Liver (tissue), 8 donors: ENCODE measurements at regions not wholly inside any gene's neighbourhood (a gene's known extent, or its start where the extent isn't known, plus 50 kb on each side); places are given as distances from the start of the nearest gene placed in this dataset.

Source experiments
- DNase-seq: peaks from one replicate; pipeline ENCODE4 v3.0.0-alpha.2; 2017; ENCODE audit warnings: low spot score
- H3K27ac ChIP-seq, 2 donors: one replicate each; pipeline ENCODE4 v1.7.0; 2013; ENCODE audit warnings: inconsistent platforms in 2 of 2, low read length in 2 of 2, control low read depth in 1 of 2, low read depth in 1 of 2, mild to moderate bottlenecking in 1 of 2
- H3K27me3 ChIP-seq, 4 donors: one replicate each; pipeline versions ENCODE4 v1.6.1 to v1.7.0; 2013; ENCODE audit warnings: low read length in 3 of 4, inconsistent platforms in 1 of 4, mild to moderate bottlenecking in 1 of 4, moderate library complexity in 1 of 4; ENCODE audit not compliant: control insufficient read depth in 4 of 4, insufficient read depth in 4 of 4
- H3K36me3 ChIP-seq, 4 donors: one replicate each; pipeline versions ENCODE4 v1.6.1 to v1.7.0; 2013; ENCODE audit warnings: low read length in 3 of 4, mild to moderate bottlenecking in 3 of 4, low read depth in 1 of 4, moderate library complexity in 1 of 4; ENCODE audit not compliant: control insufficient read depth in 4 of 4, insufficient read depth in 3 of 4
- H3K4me1 ChIP-seq, 4 donors: one replicate each; pipeline versions ENCODE4 v1.6.1 to v1.7.0; 2013; ENCODE audit warnings: low read length in 3 of 4, mild to moderate bottlenecking in 3 of 4, moderate library complexity in 1 of 4; ENCODE audit not compliant: control insufficient read depth in 4 of 4, insufficient read depth in 4 of 4
- H3K4me3 ChIP-seq, 3 donors: one replicate each; pipeline versions ENCODE4 v1.6.1 to v1.7.0; 2013; ENCODE audit warnings: low read length in 3 of 3, control low read depth in 1 of 3, low read depth in 1 of 3, mild to moderate bottlenecking in 1 of 3
- H3K9ac ChIP-seq, 2 donors: one replicate each; pipeline ENCODE4 v1.7.0; 2013; ENCODE audit warnings: low read length in 2 of 2, mild to moderate bottlenecking in 2 of 2, moderate library complexity in 2 of 2, control low read depth in 1 of 2, low read depth in 1 of 2
- H3K9me3 ChIP-seq, 4 donors: one replicate each; pipeline versions ENCODE4 v1.6.1 to v1.7.0; 2013; ENCODE audit warnings: low read length in 3 of 4; ENCODE audit not compliant: control insufficient read depth in 4 of 4
- ATF3 ChIP-seq: IDR thresholded peaks from 2 replicates; pipeline ENCODE4 v1.6.1; 2016; ENCODE audit warnings: antibody characterized with exemption
- EGR1 ChIP-seq, 2 donors: IDR thresholded peaks; 2 replicates each; pipeline ENCODE4 v1.6.1; 2016 to 2018; ENCODE audit warnings: antibody characterized with exemption in 2 of 2, low read depth in 2 of 2
- FOXA1 ChIP-seq: IDR thresholded peaks from 2 replicates; pipeline ENCODE4 v1.6.1; 2016; ENCODE audit warnings: antibody characterized with exemption
- FOXA2 ChIP-seq: IDR thresholded peaks from 2 replicates; pipeline ENCODE4 v1.6.1; 2016; ENCODE audit warnings: antibody characterized with exemption
- HNF4A ChIP-seq, 2 donors: conservative IDR thresholded peaks; 2 replicates each; pipeline ENCODE4 v1.6.1; 2016; ENCODE audit warnings: antibody characterized with exemption in 2 of 2, mild to moderate bottlenecking in 2 of 2
- HNF4G ChIP-seq: IDR thresholded peaks from 2 replicates; pipeline ENCODE4 v1.6.1; 2016; ENCODE audit warnings: antibody characterized with exemption
- NR2F2 ChIP-seq: IDR thresholded peaks from 2 replicates; pipeline ENCODE4 v1.6.1; 2016; ENCODE audit warnings: antibody characterized with exemption
- RAD21 ChIP-seq, 2 donors: IDR thresholded peaks; 2 replicates each; pipeline ENCODE4 v1.6.1; 2016; ENCODE audit warnings: antibody characterized with exemption in 2 of 2, mild to moderate bottlenecking in 2 of 2
- REST ChIP-seq: IDR thresholded peaks from 2 replicates; pipeline ENCODE4 v1.6.1; 2016; ENCODE audit warnings: antibody characterized with exemption, mild to moderate bottlenecking
- RXRA ChIP-seq, 2 donors: IDR thresholded peaks; 2 replicates each; pipeline ENCODE4 v1.6.1; 2017 to 2018; ENCODE audit warnings: antibody characterized with exemption in 2 of 2, mild to moderate bottlenecking in 1 of 2
- SP1 ChIP-seq: IDR thresholded peaks from 2 replicates; pipeline ENCODE4 v1.6.1; 2018; ENCODE audit warnings: antibody characterized with exemption, mild to moderate bottlenecking
- TAF1 ChIP-seq: conservative IDR thresholded peaks from 2 replicates; pipeline ENCODE4 v1.6.1; 2016; ENCODE audit warnings: antibody characterized with exemption, mild to moderate bottlenecking
- YY1 ChIP-seq: IDR thresholded peaks from 2 replicates; pipeline ENCODE4 v1.6.1; 2016; ENCODE audit warnings: antibody characterized with exemption, mild to moderate bottlenecking
- ZBTB33 ChIP-seq: IDR thresholded peaks from 2 replicates; pipeline ENCODE4 v1.6.1; 2016; ENCODE audit warnings: antibody characterized with exemption
- WGBS: extraction: QIAGEN DNeasy Blood & Tissue Kit; methylation state at CpG from one replicate; pipeline ENCODE4 v1.1.7; 2013; 5-methylcytosine and 5-hydroxymethylcytosine counted together
- TF ChIP-seq, protein P1 (sequence below): fragments of 150-350 bp; IDR thresholded peaks from 2 replicates; pipeline ENCODE4 v1.5.1; 2017; ENCODE audit warnings: improper control_type of control experiment, low read depth, low read length; ENCODE audit not compliant: missing input control
- TF ChIP-seq, protein P2 (sequence below): IDR thresholded peaks from 2 replicates; pipeline ENCODE4 v1.6.1; 2016; ENCODE audit warnings: antibody characterized with exemption
- donor health status: healthy.
- donor health status: healthy.
- donor health status: healthy.
- donor health status: healthy.
- donor health status: healthy.

GRCh38 chr6:169332250-169332649, 78.6 kb upstream of the THBS2 start (continued):
- TF ChIP-seq, protein P1, sequence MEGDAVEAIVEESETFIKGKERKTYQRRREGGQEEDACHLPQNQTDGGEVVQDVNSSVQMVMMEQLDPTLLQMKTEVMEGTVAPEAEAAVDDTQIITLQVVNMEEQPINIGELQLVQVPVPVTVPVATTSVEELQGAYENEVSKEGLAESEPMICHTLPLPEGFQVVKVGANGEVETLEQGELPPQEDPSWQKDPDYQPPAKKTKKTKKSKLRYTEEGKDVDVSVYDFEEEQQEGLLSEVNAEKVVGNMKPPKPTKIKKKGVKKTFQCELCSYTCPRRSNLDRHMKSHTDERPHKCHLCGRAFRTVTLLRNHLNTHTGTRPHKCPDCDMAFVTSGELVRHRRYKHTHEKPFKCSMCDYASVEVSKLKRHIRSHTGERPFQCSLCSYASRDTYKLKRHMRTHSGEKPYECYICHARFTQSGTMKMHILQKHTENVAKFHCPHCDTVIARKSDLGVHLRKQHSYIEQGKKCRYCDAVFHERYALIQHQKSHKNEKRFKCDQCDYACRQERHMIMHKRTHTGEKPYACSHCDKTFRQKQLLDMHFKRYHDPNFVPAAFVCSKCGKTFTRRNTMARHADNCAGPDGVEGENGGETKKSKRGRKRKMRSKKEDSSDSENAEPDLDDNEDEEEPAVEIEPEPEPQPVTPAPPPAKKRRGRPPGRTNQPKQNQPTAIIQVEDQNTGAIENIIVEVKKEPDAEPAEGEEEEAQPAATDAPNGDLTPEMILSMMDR, result no peak
- TF ChIP-seq ATF3 (no peak), HNF4A (conservative IDR thresholded peaks at IDR 0.05) (no peak), RAD21 (IDR thresholded peaks at IDR 0.05) (no peak), TAF1 (no peak), FOXA1 (no peak), HNF4G (no peak)

DNA sequence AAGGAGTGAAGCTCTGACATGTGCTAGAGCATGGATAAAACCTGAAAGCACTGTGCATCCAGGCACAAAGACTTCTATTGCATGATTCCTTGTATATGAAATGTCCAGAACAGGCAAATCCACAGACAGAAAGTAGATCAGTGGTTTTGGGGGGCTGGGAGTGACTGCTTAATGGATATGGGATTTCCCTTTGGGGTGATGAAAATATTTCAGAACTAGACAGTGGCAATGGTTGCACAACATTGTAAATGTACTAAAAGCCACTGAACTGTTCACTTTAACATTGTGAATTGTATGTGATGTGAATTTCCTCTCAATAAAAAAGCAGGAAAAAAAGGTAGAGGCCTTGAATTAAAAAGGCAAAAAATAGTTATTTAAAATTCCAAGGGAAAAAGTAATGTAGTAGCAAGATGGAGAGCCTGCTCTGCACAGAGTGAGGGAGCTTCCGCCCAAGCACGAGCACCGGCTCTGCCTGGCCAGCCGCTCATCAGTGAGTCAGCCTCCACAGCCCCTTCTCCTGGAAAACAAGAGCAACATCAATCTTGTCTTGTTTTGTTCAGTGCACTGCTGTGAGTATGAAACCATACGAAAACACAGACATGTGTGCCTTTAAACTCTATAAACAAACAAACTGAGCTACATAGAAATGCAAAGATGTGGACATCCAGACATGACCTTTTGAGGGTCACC, 74.6 kb upstream of the THBS2 start:
- 81% methylated on average over 5 of the region's 5 CpGs for WGBS
- H3K4me1 ChIP-seq, result no peaks in the 10 kb centered on the region
- peaks cover 0 to 2% (median 0%) of the 10 kb centered on the region in 4 donors for H3K9me3 ChIP-seq
- no peak overlapping the region for H3K27ac ChIP-seq
- TF ChIP-seq EGR1 (IDR thresholded peaks at IDR 0.05; ENCODE audit: low read depth in 2 of 2) (no peak), SP1 (no peak), FOXA2 (no peak), HNF4G (no peak), HNF4A (conservative IDR thresholded peaks at IDR 0.05) (no peak)
- TF ChIP-seq, protein P2, sequence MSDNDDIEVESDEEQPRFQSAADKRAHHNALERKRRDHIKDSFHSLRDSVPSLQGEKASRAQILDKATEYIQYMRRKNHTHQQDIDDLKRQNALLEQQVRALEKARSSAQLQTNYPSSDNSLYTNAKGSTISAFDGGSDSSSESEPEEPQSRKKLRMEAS, result no peak
- TF ChIP-seq, protein P1, result no peak
- no peak overlapping the region for H3K4me3 ChIP-seq
- no peaks in the 10 kb centered on the region for H3K36me3 ChIP-seq
- no peak for DNase-seq
- no peak overlapping the region for H3K9ac ChIP-seq
- H3K27me3 ChIP-seq, result peaks cover 0 to 6% (median 3%) of the 10 kb centered on the region in 4 donors

DNA sequence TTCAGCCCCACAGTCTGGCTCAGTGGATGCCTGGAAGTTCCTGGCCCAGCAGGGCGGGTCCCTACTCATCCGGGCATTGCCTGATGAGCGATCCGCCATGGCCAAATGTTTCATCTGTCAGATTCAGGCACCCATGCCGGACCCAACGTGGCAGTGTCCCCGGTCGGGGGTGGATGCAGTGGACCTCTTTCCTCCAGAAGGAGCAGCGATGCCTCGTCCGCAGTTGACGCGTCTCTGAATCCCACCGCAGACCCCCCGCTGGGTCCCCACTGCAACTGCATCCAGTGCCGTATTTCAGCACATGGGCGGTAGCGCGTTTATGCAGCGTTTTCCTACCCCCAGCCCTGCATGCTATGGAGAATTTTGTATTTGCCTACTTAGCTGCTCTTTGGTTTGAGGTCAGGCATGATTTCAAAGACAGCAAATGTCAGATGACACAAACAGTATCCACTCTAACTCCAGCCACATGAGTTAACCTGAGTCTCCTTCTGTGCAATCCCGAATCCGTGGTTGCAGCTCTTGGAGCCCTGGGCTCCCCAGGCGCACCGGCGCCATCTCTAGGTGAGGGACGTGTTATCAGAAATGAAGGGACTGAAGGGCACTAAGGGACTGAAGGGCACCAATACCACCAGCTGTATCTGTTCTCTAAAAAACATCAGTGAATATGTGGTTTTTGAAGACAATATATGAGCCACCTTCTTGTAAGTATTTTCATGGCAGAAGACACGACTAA, 72.6 kb upstream of the THBS2 start:
- WGBS, result 76% methylated on average over 27 of the region's 27 CpGs
- H3K9me3 ChIP-seq, result no peaks in the 10 kb centered on the region
- H3K36me3 ChIP-seq, result no peaks in the 10 kb centered on the region
- H3K4me3 ChIP-seq, result no peak overlapping the region
- H3K27ac ChIP-seq, result no peak overlapping the region
- no peaks in the 10 kb centered on the region for H3K4me1 ChIP-seq
- no peak overlapping the region for H3K9ac ChIP-seq
- DNase-seq, result no peak
- H3K27me3 ChIP-seq, result peaks cover 0 to 6% (median 3%) of the 10 kb centered on the region in 4 donors
- TF ChIP-seq, protein P2, result no peak
- TF ChIP-seq YY1 (no peak), EGR1 (IDR thresholded peaks at IDR 0.05; ENCODE audit: low read depth in 2 of 2) (no peak), NR2F2 (no peak), TAF1 (no peak), REST (no peak), HNF4G (no peak), HNF4A (conservative IDR thresholded peaks at IDR 0.05) (no peak), FOXA2 (no peak), ZBTB33 (no peak), RXRA (IDR thresholded peaks at IDR 0.05) (no peak), SP1 (no peak), RAD21 (IDR thresholded peaks at IDR 0.05) (no peak)
